ENCODE measurements at regions not wholly inside any gene's neighbourhood (a gene's known extent, or its start where the extent isn't known, plus 50 kb on each side); places are given as distances from the start of the nearest gene placed in this dataset.
A peak's percentile ranks its signal among the peaks of the same experiment; 100 is the strongest.

DNA sequence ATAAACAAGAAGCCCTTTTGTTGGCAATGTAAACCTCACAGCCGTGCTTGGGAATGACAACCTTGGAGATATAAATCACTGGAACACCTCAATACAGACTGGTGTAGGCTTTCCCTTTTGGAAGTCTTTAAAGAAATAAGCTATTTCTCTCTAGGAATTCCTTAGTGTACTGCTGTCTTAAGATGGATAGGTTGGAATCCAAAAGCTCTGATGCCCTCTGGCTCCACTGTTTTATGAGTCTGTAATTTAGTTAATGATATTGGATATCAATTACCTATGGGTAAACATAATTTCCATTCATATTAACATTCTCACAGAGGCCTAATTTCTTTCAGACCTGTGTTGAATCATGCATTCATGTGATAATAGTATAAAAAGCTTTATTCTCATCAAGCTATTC is 435.9 kb upstream of the MPDZ start:
- no peaks in the 10 kb centered on the region for H3K36me3 ChIP-seq (ENCODE audit: control insufficient read depth in 2 of 3, insufficient read depth in 3 of 3, low read length in 3 of 3)
- H3K4me1 ChIP-seq (ENCODE audit: control insufficient read depth in 2 of 3, insufficient read depth in 2 of 3, low read depth in 1 of 3, low read length in 3 of 3): peaks cover 0 to 5% (median 5%) of the 10 kb centered on the region in 3 donors
- H3K27me3 ChIP-seq (ENCODE audit: control insufficient read depth, insufficient read depth, low read length): no peaks in the 10 kb centered on the region
- H3K9me3 ChIP-seq (ENCODE audit: control insufficient read depth in 2 of 3, insufficient read depth in 1 of 3, low read length in 3 of 3): no peaks in the 10 kb centered on the region
- DNase-seq (no peak), FAIRE-seq (no peak)
- H3K27ac ChIP-seq (ENCODE audit: low read depth in 2 of 2, low read length in 2 of 2): no peak overlapping the region
- H3K4me3 ChIP-seq (ENCODE audit: low read length in 3 of 3): no peak overlapping the region
- TF ChIP-seq, protein P1, sequence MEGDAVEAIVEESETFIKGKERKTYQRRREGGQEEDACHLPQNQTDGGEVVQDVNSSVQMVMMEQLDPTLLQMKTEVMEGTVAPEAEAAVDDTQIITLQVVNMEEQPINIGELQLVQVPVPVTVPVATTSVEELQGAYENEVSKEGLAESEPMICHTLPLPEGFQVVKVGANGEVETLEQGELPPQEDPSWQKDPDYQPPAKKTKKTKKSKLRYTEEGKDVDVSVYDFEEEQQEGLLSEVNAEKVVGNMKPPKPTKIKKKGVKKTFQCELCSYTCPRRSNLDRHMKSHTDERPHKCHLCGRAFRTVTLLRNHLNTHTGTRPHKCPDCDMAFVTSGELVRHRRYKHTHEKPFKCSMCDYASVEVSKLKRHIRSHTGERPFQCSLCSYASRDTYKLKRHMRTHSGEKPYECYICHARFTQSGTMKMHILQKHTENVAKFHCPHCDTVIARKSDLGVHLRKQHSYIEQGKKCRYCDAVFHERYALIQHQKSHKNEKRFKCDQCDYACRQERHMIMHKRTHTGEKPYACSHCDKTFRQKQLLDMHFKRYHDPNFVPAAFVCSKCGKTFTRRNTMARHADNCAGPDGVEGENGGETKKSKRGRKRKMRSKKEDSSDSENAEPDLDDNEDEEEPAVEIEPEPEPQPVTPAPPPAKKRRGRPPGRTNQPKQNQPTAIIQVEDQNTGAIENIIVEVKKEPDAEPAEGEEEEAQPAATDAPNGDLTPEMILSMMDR (IDR thresholded peaks at IDR 0.05; ENCODE audit: borderline replicate concordance, extremely low read depth, insufficient read depth): no peak
- intact Hi-C loops (cut with DNase I): no loop called here
- H3K9ac ChIP-seq (ENCODE audit: low read length in 3 of 3): no peak overlapping the region

DNA sequence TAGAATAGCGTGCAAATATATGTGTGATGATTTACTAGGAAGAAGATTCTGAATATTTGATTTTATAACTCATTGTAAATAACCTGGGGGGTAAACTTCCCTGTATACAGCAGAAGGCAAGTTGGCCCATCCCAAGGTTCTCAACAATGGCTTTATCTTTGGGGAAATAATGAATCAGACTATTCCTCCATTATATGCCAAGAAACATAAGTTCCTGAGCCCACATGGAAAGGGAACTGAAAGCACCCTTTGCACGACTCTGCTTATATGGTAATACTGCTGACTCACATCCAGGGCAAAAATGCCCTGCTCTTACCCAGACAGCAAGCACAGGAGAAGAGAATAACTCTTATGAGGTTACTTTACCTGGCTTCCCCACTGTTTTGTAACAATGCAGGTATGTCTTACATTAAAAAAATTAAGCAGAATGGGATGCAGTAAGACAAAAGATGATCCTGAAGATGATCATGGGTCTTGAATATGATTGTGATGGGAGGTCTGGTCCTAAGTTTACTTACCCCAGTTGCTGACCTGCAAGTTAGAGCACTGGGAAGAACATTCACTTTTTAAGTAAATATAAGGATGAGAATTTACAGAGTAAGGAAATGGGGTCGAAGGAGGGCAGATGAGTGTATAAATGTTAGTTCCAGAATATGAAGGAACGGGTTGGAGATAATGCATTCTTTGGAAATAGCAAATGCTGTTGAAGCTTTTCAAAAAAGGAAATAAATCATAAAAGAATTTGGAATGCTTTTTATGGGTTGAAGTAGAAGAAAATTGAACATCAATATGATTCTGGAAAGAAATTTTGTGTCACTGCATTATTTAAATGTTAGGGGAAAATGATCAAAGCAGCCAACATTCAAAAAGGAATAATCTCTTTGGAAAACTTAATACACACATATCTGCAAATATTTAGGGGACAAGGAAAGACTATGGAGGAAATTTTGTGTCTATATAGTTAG is 428.4 kb upstream of the MPDZ start:
- no peak overlapping the region for H3K9ac ChIP-seq (ENCODE audit: low read length in 3 of 3)

DNA sequence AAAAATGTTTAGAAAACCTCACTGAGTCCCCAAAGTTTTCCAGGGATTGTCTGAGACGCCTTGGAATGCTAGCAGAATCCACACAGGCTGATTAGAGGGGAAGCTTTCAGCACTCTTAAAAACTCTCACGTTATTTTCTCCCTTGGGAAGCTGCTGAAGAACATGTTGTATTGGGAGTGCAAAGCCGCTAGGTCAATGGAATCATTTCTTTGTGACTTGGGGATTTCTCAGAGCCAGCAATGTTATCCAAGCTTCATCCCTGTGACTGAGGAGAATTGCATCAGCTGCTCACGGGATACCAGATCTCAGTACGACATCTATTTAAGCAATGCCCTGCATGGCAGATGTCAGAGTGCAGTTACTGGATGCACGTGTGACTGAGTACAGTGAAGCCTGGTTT is 426.4 kb upstream of the MPDZ start:
- no peak overlapping the region for H3K9ac ChIP-seq (ENCODE audit: low read length in 3 of 3)
- H3K4me1 ChIP-seq (ENCODE audit: control insufficient read depth in 2 of 3, insufficient read depth in 2 of 3, low read depth in 1 of 3, low read length in 3 of 3): no peaks in the 10 kb centered on the region
- no peak overlapping the region for H3K4me3 ChIP-seq (ENCODE audit: low read length in 3 of 3)
- H3K36me3 ChIP-seq (ENCODE audit: control insufficient read depth in 2 of 3, insufficient read depth in 3 of 3, low read length in 3 of 3): no peaks in the 10 kb centered on the region
- DNase-seq (peak in 1 of 5 donors; percentile 15), FAIRE-seq (no peak)
- TF ChIP-seq, protein P1 (IDR thresholded peaks at IDR 0.05; ENCODE audit: borderline replicate concordance, extremely low read depth, insufficient read depth): no peak
- H3K27ac ChIP-seq (ENCODE audit: low read depth in 2 of 2, low read length in 2 of 2): peak overlapping the region in 1 of 2 donors; percentile 64
- no peaks in the 10 kb centered on the region for H3K9me3 ChIP-seq (ENCODE audit: control insufficient read depth in 2 of 3, insufficient read depth in 1 of 3, low read length in 3 of 3)
- intact Hi-C loops (cut with DNase I): no loop called here
- H3K27me3 ChIP-seq (ENCODE audit: control insufficient read depth, insufficient read depth, low read length): no peaks in the 10 kb centered on the region

More for the DNA sequence above, 428.4 kb upstream of the MPDZ start:
- intact Hi-C loops (cut with DNase I): no loop called here
- no peaks in the 10 kb centered on the region for H3K9me3 ChIP-seq (ENCODE audit: control insufficient read depth in 2 of 3, insufficient read depth in 1 of 3, low read length in 3 of 3)
- no peaks in the 10 kb centered on the region for H3K27me3 ChIP-seq (ENCODE audit: control insufficient read depth, insufficient read depth, low read length)
- FAIRE-seq (no peak), DNase-seq (no peak)
- H3K27ac ChIP-seq (ENCODE audit: low read depth in 2 of 2, low read length in 2 of 2): no peak overlapping the region
- H3K4me3 ChIP-seq (ENCODE audit: low read length in 3 of 3): no peak overlapping the region
- H3K4me1 ChIP-seq (ENCODE audit: control insufficient read depth in 2 of 3, insufficient read depth in 2 of 3, low read depth in 1 of 3, low read length in 3 of 3): no peaks in the 10 kb centered on the region
- no peaks in the 10 kb centered on the region for H3K36me3 ChIP-seq (ENCODE audit: control insufficient read depth in 2 of 3, insufficient read depth in 3 of 3, low read length in 3 of 3)
- TF ChIP-seq, protein P1 (IDR thresholded peaks at IDR 0.05; ENCODE audit: borderline replicate concordance, extremely low read depth, insufficient read depth): no peak

Measured in kidney (tissue), 13 donors.